ENCODE measurements at regions not wholly inside any gene's neighbourhood (a gene's known extent, or its start where the extent isn't known, plus 50 kb on each side); places are given as distances from the start of the nearest gene placed in this dataset.

GRCh38 chr3:103653996-103654395, 1219.2 kb downstream of the ZPLD1 start:
- no peak for DNase-seq (ENCODE audit: extremely low spot score)
- ChIA-PET POLR2A (no interaction called here), CTCF (no interaction called here)
- TF ChIP-seq CTBP1 (IDR thresholded peaks at IDR 0.05; ENCODE audit: borderline replicate concordance) (no peak), ARNT (IDR thresholded peaks at IDR 0.05) (no peak), FOXA1 (IDR thresholded peaks at IDR 0.05) (no peak), TARDBP (IDR thresholded peaks at IDR 0.05) (no peak), HDGF (IDR thresholded peaks at IDR 0.05; ENCODE audit: borderline replicate concordance) (no peak)

DNA sequence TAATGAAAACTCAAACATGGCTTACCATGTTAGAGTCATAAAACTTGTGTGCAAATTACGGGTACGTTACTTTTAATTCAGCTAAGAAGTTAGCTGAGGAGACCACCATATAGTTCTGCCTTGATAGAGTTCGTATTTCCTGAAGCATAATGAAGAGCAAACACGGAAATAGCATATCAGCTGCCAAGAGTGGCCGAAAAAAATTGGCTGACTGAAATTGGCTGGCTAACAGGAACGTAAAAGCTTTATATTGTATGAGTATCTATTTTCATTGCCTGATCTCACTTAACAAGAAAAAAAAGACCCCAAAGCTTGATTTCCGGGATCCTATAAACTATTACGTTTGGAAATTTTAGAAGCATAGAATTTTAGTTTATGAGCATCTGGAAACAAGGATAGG, 1222.9 kb downstream of the ZPLD1 start:
- ChIA-PET CTCF (no interaction called here), POLR2A (no interaction called here)
- TF ChIP-seq ARNT (IDR thresholded peaks at IDR 0.05) (no peak), SUZ12 (IDR thresholded peaks at IDR 0.05) (no peak), ZNF384 (IDR thresholded peaks at IDR 0.05) (no peak), NFRKB (IDR thresholded peaks at IDR 0.05) (no peak), HDGF (IDR thresholded peaks at IDR 0.05; ENCODE audit: borderline replicate concordance) (no peak), FOXA1 (IDR thresholded peaks at IDR 0.05) (no peak), CTBP1 (IDR thresholded peaks at IDR 0.05; ENCODE audit: borderline replicate concordance) (no peak), LEF1 (IDR thresholded peaks at IDR 0.05; ENCODE audit: borderline replicate concordance) (no peak), SP1 (IDR thresholded peaks at IDR 0.05) (no peak), L3MBTL2 (conservative IDR thresholded peaks at IDR 0.05) (no peak), FOXK2 (IDR thresholded peaks at IDR 0.05) (no peak), BHLHE40 (IDR thresholded peaks at IDR 0.05; ENCODE audit: borderline replicate concordance) (no peak), FOXM1 (IDR thresholded peaks at IDR 0.05; ENCODE audit: borderline replicate concordance) (no peak), TARDBP (IDR thresholded peaks at IDR 0.05) (no peak)
- TF ChIP-seq, protein P1, sequence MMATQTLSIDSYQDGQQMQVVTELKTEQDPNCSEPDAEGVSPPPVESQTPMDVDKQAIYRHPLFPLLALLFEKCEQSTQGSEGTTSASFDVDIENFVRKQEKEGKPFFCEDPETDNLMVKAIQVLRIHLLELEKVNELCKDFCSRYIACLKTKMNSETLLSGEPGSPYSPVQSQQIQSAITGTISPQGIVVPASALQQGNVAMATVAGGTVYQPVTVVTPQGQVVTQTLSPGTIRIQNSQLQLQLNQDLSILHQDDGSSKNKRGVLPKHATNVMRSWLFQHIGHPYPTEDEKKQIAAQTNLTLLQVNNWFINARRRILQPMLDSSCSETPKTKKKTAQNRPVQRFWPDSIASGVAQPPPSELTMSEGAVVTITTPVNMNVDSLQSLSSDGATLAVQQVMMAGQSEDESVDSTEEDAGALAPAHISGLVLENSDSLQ (IDR thresholded peaks at IDR 0.05), result no peak
- DNase-seq (ENCODE audit: extremely low spot score), result no peak

DNA sequence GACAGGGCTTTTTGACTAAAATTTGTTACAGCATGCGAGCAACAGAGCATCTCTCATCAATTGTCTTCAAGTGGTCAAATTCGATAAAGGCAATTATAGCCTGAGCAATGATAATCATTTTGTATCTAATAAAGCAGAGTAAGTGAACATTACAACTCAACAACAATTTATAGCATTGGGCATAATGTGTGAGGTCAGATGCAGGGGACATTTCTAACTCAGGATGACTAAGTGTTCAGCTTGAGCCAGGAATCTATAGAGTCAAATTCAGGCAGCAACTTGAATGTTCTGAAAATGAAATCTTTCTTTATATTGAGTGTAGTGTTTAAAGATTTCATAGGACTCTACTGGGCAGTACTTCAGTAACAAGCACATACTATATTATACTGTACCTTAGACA, 1226.0 kb downstream of the ZPLD1 start:
- TF ChIP-seq NFRKB (IDR thresholded peaks at IDR 0.05), result no peak
- no peak for TF ChIP-seq SUZ12 (IDR thresholded peaks at IDR 0.05)
- no peak for TF ChIP-seq FOXA1 (IDR thresholded peaks at IDR 0.05)
- no peak for TF ChIP-seq ARNT (IDR thresholded peaks at IDR 0.05)
- no peak for TF ChIP-seq CTBP1 (IDR thresholded peaks at IDR 0.05; ENCODE audit: borderline replicate concordance)
- no peak for TF ChIP-seq TARDBP (IDR thresholded peaks at IDR 0.05)
- TF ChIP-seq ZNF384 (IDR thresholded peaks at IDR 0.05), result no peak
- TF ChIP-seq FOXM1 (IDR thresholded peaks at IDR 0.05; ENCODE audit: borderline replicate concordance), result no peak
- no peak for TF ChIP-seq FOXK2 (IDR thresholded peaks at IDR 0.05)
- no peak for TF ChIP-seq SP1 (IDR thresholded peaks at IDR 0.05)
- TF ChIP-seq BHLHE40 (IDR thresholded peaks at IDR 0.05; ENCODE audit: borderline replicate concordance), result no peak
- TF ChIP-seq LEF1 (IDR thresholded peaks at IDR 0.05; ENCODE audit: borderline replicate concordance), result no peak
- no peak for TF ChIP-seq L3MBTL2 (conservative IDR thresholded peaks at IDR 0.05)
- TF ChIP-seq, protein P1 (IDR thresholded peaks at IDR 0.05), result no peak
- no peak for TF ChIP-seq HDGF (IDR thresholded peaks at IDR 0.05; ENCODE audit: borderline replicate concordance)
- no peak for TF ChIP-seq ELF4 (IDR thresholded peaks at IDR 0.05)
- no peak for DNase-seq (ENCODE audit: extremely low spot score)
- ChIA-PET CTCF (no interaction called here), POLR2A (no interaction called here)

DNA sequence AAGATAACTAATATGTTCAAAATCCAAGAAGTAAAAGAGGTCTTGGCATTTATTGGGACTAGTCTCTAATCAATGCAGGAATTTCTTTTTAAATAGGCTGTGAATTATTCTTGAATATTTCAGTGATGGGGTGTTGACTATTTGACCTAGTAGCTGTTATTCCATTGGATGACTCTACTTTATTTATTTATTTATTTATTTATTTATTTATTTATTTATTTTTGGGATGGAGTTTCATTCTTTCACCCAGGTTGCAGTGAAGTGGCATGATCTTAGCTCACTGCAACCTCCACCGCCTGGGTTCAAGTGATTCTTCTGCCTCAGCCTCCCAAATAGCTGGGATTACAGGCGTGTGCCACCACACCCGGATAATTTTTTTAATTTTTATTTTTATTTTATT, 1227.8 kb downstream of the ZPLD1 start:
- TF ChIP-seq FOXK2 (IDR thresholded peaks at IDR 0.05) (no peak), SUZ12 (IDR thresholded peaks at IDR 0.05) (no peak), HDGF (IDR thresholded peaks at IDR 0.05; ENCODE audit: borderline replicate concordance) (no peak), FOXA1 (IDR thresholded peaks at IDR 0.05) (no peak)
- TF ChIP-seq, protein P1 (IDR thresholded peaks at IDR 0.05), result no peak
- no peak for DNase-seq (ENCODE audit: extremely low spot score)
- POLR2A ChIA-PET, result no interaction called here
- CTCF ChIA-PET, result no interaction called here

DNA sequence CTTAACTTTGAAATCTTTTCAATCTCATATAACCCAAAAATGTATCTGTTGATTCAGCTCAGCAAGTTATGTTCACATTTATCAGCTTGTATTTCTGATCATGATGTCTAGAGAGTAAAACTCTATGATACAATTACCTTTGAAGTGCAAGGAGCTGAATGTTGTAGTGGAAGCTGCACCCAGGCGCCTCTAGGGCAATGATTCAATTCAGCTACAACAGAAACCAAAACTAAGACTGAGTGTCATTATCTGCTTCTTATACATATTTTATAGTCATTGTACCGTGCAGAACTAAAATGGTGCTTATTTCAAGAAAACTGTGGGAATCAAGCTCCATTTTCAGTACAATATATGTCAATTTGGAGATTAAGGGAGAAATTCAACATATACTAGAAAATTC, 1237.5 kb downstream of the ZPLD1 start:
- TF ChIP-seq HDGF (IDR thresholded peaks at IDR 0.05; ENCODE audit: borderline replicate concordance), result no peak
- TF ChIP-seq ZNF384 (IDR thresholded peaks at IDR 0.05), result no peak
- no peak for TF ChIP-seq FOXM1 (IDR thresholded peaks at IDR 0.05; ENCODE audit: borderline replicate concordance)
- TF ChIP-seq ELF4 (IDR thresholded peaks at IDR 0.05), result no peak
- TF ChIP-seq FOXA1 (IDR thresholded peaks at IDR 0.05), result no peak
- no peak for TF ChIP-seq L3MBTL2 (conservative IDR thresholded peaks at IDR 0.05)
- TF ChIP-seq BHLHE40 (IDR thresholded peaks at IDR 0.05; ENCODE audit: borderline replicate concordance), result no peak
- no peak for TF ChIP-seq SUZ12 (IDR thresholded peaks at IDR 0.05)
- TF ChIP-seq ARNT (IDR thresholded peaks at IDR 0.05), result no peak
- TF ChIP-seq SP1 (IDR thresholded peaks at IDR 0.05), result no peak
- no peak for TF ChIP-seq FOXK2 (IDR thresholded peaks at IDR 0.05)
- TF ChIP-seq LEF1 (IDR thresholded peaks at IDR 0.05; ENCODE audit: borderline replicate concordance), result no peak
- TF ChIP-seq CTBP1 (IDR thresholded peaks at IDR 0.05; ENCODE audit: borderline replicate concordance), result no peak
- TF ChIP-seq TARDBP (IDR thresholded peaks at IDR 0.05), result no peak
- TF ChIP-seq, protein P1 (IDR thresholded peaks at IDR 0.05), result no peak
- no peak for TF ChIP-seq NFRKB (IDR thresholded peaks at IDR 0.05)
- POLR2A ChIA-PET, result no interaction called here
- CTCF ChIA-PET, result no interaction called here
- DNase-seq (ENCODE audit: extremely low spot score), result no peak

DNA sequence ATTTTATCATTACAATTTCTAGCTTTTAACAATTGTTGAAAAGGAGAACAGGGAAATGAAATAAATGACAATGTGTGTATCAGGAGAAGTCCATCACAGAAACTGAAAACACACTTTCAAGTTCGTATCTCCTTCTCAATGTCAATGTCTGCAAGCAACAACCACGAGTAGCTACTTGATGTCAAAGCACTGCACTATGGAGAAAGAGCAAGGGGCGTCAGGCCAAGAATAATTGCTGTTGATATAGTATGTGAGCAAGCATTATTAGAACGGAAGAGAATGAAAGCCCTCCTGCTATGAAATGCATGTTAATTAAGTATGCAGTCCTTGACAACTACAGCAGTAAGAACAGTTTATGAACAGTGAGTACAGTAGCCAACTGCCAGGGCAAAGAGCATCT, 1250.1 kb downstream of the ZPLD1 start:
- DNase-seq (ENCODE audit: extremely low spot score), result no peak
- POLR2A ChIA-PET, result no interaction called here
- no peak for TF ChIP-seq CTBP1 (IDR thresholded peaks at IDR 0.05; ENCODE audit: borderline replicate concordance)
- no peak for TF ChIP-seq HDGF (IDR thresholded peaks at IDR 0.05; ENCODE audit: borderline replicate concordance)
- CTCF ChIA-PET, result no interaction called here

Measured in HEK293T (cell line).